Prostate gland (tissue), 2 donors: ENCODE measurements at regions not wholly inside any gene's neighbourhood (a gene's known extent, or its start where the extent isn't known, plus 50 kb on each side); places are given as distances from the start of the nearest gene placed in this dataset.

Experiments
- POLR2A ChIP-seq: fragments of 450-650 bp; IDR thresholded peaks from one replicate; pipeline ENCODE4 v1.6.1; 2016; ENCODE audit warnings: antibody characterized with exemption, mild to moderate bottlenecking
- POLR2AphosphoS5 ChIP-seq: sonication (generic); formaldehyde crosslinking; IDR thresholded peaks from one replicate; pipeline ENCODE4 v1.6.1; 2017; ENCODE audit warnings: antibody characterized with exemption
- TF ChIP-seq, protein P1 (sequence below), 4 experiments: fragments of 200-600 bp in 2 of 4; fragments of 450-650 bp in 2 of 4; sonication (generic) in 2 of 4; IDR thresholded peaks; 1 replicate in 3 of 4; 2 replicates in 1 of 4; pipeline ENCODE4 v1.5.1; 2016 to 2019; ENCODE audit warnings: antibody characterized with exemption in 4 of 4, mild to moderate bottlenecking in 2 of 4, moderate library complexity in 2 of 4

GRCh38 chr1:2971101-2971501 lies 50.2 kb upstream of the ACTRT2 start:
- TF ChIP-seq, protein P1, sequence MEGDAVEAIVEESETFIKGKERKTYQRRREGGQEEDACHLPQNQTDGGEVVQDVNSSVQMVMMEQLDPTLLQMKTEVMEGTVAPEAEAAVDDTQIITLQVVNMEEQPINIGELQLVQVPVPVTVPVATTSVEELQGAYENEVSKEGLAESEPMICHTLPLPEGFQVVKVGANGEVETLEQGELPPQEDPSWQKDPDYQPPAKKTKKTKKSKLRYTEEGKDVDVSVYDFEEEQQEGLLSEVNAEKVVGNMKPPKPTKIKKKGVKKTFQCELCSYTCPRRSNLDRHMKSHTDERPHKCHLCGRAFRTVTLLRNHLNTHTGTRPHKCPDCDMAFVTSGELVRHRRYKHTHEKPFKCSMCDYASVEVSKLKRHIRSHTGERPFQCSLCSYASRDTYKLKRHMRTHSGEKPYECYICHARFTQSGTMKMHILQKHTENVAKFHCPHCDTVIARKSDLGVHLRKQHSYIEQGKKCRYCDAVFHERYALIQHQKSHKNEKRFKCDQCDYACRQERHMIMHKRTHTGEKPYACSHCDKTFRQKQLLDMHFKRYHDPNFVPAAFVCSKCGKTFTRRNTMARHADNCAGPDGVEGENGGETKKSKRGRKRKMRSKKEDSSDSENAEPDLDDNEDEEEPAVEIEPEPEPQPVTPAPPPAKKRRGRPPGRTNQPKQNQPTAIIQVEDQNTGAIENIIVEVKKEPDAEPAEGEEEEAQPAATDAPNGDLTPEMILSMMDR (IDR thresholded peaks at IDR 0.05) = no peak
- TF ChIP-seq POLR2A (no peak), POLR2AphosphoS5 (no peak)
